HG02798 (cell line): ENCODE measurements at regions not wholly inside any gene's neighbourhood (a gene's known extent, or its start where the extent isn't known, plus 50 kb on each side); places are given as distances from the start of the nearest gene placed in this dataset.

Experiments used
- ATAC-seq: cut with Tn5 transposase; IDR thresholded peaks from one replicate; pipeline ENCODE4 v1.9.1; 2021; ENCODE audit warnings: mild to moderate bottlenecking; ENCODE audit not compliant: unreplicated experiment, poor library complexity

- no peak for ATAC-seq
Observed at GRCh38 chr6:40015530-40015929, 81.3 kb upstream of the MOCS1 start.

DNA sequence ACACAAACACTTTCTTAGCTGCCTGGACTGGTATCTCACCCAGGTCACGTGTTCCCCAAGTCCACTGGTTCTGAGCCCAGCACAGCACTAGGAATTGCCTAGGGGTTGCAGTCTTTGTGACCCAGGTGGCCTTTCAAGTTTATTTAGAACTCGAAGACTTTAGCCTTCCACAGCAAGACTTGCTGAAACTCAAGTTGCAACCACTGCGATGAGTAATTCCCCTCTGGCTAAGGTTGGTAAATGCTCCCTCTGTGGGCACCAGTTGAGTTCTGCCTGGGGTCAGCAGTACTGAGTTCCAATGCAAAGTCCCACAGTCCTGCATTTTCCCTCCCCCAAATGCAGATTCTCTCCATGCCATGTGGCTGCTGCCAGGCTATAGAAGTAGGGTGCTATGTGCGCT lies 77.6 kb upstream of the MOCS1 start:
- ATAC-seq, result no peak

- ATAC-seq, result no peak
Observed at GRCh38 chr6:40000964-40001515, 66.8 kb upstream of the MOCS1 start.

DNA sequence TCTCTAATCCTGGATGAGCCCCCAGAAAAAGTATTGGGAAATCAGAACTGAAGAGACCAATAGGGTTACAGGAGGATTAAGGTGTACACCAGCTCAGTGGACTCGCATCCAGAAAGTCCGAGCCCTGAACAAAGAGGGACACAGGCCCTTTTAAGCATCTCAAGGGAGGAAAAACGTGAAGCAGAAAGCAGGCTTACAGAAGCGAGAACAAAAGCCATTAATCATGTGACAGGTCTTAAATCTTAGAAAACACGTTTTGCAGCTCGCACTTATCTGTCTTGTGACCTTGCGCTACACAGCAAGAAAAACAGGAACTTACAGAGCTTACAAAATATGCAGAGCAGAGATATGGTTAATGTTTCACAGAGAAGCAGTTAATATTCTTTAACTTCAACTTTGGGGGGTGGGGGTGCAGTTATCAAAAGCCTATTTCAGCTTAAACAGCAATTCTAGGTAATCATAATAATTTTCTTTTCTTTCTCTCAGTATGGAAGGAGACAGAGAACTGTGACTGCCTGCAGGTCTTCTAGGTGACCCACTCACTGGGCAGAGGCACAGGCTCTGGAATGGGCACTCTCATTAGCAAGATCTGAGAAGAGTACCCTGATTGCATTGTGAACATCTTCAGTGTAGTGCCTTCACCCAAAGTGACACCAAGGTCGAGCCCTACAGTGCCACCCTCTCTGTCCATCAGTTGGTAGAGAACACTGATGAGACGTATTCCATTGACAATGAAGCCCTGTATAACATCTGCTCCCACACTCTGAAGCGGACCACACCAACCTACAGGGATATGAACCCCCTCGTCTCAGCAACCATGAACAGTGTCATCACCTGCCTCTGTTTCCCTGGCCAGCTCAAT lies 65.0 kb upstream of the MOCS1 start:
- no peak for ATAC-seq

DNA sequence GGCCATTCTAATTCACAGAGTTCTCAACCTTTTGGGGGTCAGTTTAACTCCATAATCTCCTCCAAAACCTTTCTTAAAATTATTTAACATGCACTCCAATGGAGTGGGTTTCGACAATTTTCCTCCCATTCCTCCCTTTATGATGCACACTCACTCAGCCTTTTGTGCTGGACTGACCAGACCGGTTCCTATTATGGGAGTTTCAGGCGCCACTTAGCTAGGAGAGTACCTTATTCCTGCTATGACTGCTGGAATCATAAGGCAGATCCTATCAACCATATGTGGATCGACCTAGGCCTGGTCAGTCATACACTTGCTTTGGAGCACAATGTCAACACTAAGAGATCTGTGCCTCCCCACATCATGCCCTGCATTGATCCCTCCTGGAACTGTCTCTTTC lies 63.9 kb upstream of the MOCS1 start:
- no peak for ATAC-seq

GRCh38 chr6:39997101-39997635 lies 62.9 kb upstream of the MOCS1 start:
- ATAC-seq, result no peak

GRCh38 chr6:39995633-39996032 lies 61.4 kb upstream of the MOCS1 start:
- ATAC-seq, result no peak

GRCh38 chr6:39992861-39993622 lies 58.8 kb upstream of the MOCS1 start:
- ATAC-seq, result no peak
